ENCODE measurements at regions not wholly inside any gene's neighbourhood (a gene's known extent, or its start where the extent isn't known, plus 50 kb on each side); places are given as distances from the start of the nearest gene placed in this dataset.

- no peak for TF ChIP-seq CTCF (IDR thresholded peaks at IDR 0.05; ENCODE audit: poor library complexity, severe bottlenecking)
- no peak for TF ChIP-seq EZH2 (IDR thresholded peaks at IDR 0.05; ENCODE audit: borderline replicate concordance, insufficient read depth, low read length, poor library complexity, severe bottlenecking)
- no peak for TF ChIP-seq MXI1 (conservative IDR thresholded peaks at IDR 0.05; ENCODE audit: poor library complexity, severe bottlenecking)
- TF ChIP-seq TAF1 (IDR thresholded peaks at IDR 0.05; ENCODE audit: low read depth): no peak
These were observed 518.7 kb downstream of the LRRC70 start for GRCh38 chr5:63097286-63097685.
